ENCODE measurements at regions not wholly inside any gene's neighbourhood (a gene's known extent, or its start where the extent isn't known, plus 50 kb on each side); places are given as distances from the start of the nearest gene placed in this dataset.

- no peak for DNase-seq
Observed at GRCh38 chr18:57202881-57203280, 56.0 kb downstream of the BOD1L2 start.

GRCh38 chr18:57205641-57206040 is 58.8 kb downstream of the BOD1L2 start:
- no peak for DNase-seq

GRCh38 chr18:57207124-57207916 is 60.4 kb downstream of the BOD1L2 start:
- DNase-seq, result no peak

- DNase-seq, result no peak
Observed at GRCh38 chr18:57208047-57208446, 61.2 kb downstream of the BOD1L2 start.

- peak; percentile 2 for DNase-seq
Observed at GRCh38 chr18:57209713-57210106, 62.8 kb downstream of the BOD1L2 start.

GRCh38 chr18:57210107-57210715 is 63.3 kb downstream of the BOD1L2 start:
- DNase-seq, result peak; percentile 5

- no peak for DNase-seq
Observed at GRCh38 chr18:57210716-57211411, 64.0 kb downstream of the BOD1L2 start.

- no peak for DNase-seq
Observed at GRCh38 chr18:57211412-57211750, 64.5 kb downstream of the BOD1L2 start.

- DNase-seq, result no peak
Observed at GRCh38 chr18:57211776-57212175, 64.9 kb downstream of the BOD1L2 start.

- DNase-seq, result no peak
Observed at GRCh38 chr18:57212678-57213077, 65.8 kb downstream of the BOD1L2 start.

- DNase-seq, result no peak
Observed at GRCh38 chr18:57214976-57215375, 68.1 kb downstream of the BOD1L2 start.

GRCh38 chr18:57218281-57218680 is 71.4 kb downstream of the BOD1L2 start:
- no peak for DNase-seq

- no peak for DNase-seq
Observed at GRCh38 chr18:57219964-57220363, 73.1 kb downstream of the BOD1L2 start.

GRCh38 chr18:57220480-57220879 is 73.6 kb downstream of the BOD1L2 start:
- DNase-seq, result no peak

- no peak for DNase-seq
Observed at GRCh38 chr18:57220930-57221483, 74.1 kb downstream of the BOD1L2 start.

GRCh38 chr18:57223144-57223870 is 76.4 kb downstream of the BOD1L2 start:
- no peak for DNase-seq

GRCh38 chr18:57230861-57231585 is 84.1 kb downstream of the BOD1L2 start:
- no peak for DNase-seq

GRCh38 chr18:57231864-57232263 is 85.0 kb downstream of the BOD1L2 start:
- no peak for DNase-seq

- no peak for DNase-seq
Observed at GRCh38 chr18:57234346-57234745, 87.5 kb downstream of the BOD1L2 start.

GRCh38 chr18:57241869-57242268 is 95.0 kb downstream of the BOD1L2 start:
- DNase-seq, result no peak

- DNase-seq, result no peak
Observed at GRCh38 chr18:57242285-57242684, 95.4 kb downstream of the BOD1L2 start.

GRCh38 chr18:57243624-57244179 is 96.8 kb downstream of the BOD1L2 start:
- no peak for DNase-seq

All from activated CD4-positive, alpha-beta T cell treated with anti-CD3 and anti-CD28 coated beads, Interleukin-2, Interleukin-6, amounts not matched to agents 100 ng/mL and 50 ng/mL, durations not matched to agents 16 hours and 8 hours (primary cell).